GM12874 (cell line): ENCODE measurements at regions not wholly inside any gene's neighbourhood (a gene's known extent, or its start where the extent isn't known, plus 50 kb on each side); places are given as distances from the start of the nearest gene placed in this dataset.

ENCODE experiments used
- CTCF ChIP-seq: IDR thresholded peaks from 2 replicates; pipeline ENCODE4 v1.5.1; 2011; ENCODE audit warnings: low read depth, mild to moderate bottlenecking, control low read depth, low read length, moderate library complexity; ENCODE audit not compliant: insufficient read depth

DNA sequence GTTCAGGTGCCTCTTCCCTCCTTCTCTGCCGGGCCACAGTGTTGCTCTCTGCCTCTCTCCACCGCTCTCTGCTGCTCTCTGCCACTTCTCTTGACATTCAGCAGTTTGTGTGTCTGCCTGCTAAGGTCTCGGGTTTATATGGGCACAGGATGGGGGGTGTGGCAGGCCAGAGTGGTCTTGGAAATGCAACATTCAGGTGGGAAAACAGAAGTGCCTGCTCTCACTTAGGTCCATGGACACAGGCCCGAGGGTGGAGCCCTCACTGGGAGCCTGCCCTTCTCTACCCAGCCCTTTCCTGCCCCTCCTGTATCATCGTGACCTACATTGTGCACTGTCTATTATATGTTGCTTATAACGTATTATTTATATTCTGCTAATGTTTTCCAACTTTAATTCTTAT is 120.8 kb upstream of the TMEM18 start:
- TF ChIP-seq CTCF: no peak

- TF ChIP-seq CTCF: no peak
These were observed 120.3 kb upstream of the TMEM18 start for GRCh38 chr2:797556-797955.

- no peak for TF ChIP-seq CTCF
These were observed 119.2 kb upstream of the TMEM18 start for GRCh38 chr2:796141-796985.

DNA sequence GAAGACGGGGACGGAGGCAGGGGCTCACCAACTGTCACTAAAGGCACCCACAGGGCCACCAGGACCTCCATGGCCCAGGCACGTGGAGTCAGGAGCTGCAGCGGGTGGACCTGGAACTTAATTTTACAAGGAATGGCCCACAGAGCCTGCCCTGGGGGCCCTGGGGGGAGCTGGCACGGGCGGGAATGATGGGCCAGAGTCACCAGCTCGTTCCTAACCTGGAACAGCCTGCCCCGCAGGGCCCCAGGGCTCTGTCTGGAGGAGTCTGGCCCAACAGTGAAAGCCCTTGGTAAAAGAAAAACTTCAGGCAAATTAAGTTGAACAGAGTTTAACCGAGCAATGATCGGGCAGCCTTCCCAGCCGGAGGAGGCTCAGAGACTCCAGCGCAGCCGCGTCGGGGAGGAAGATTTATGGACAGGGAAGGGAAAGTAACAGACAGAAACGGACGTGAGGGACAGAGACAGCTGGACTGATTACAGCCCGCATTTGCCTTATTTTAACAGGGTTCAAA is 118.4 kb upstream of the TMEM18 start:
- no peak for TF ChIP-seq CTCF

DNA sequence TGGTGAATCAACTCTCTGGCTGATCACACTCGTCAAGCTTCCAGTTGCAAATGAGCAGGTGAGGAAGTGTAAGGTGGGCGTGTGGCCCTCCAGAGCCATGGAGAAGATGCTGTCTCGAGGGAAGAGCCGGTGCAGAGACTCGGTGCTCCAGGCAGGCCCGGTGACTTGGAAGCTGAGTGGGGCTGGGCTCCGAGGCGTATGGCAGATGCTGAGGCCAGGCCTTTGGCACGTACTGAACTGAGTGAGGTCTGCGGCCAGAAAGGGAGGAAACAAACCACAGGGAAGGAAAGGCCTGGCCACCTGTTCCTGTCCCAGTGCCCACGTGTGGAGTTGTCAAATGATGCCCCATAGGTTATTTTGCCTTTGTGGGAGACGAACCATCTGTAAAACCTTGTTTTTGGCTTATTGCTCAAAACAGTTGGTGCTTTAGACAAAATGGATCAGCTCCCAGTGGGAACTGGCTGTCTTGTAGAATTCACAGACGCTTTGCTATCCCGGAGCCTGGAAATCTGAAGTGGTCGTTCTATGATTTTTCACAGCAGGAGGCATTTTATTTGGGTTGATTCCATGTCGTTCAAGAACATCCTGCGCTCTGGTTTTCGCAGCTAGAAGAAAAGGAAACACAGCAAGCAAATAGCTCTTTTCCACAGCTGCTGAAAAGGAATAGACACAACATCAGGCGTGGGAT is 117.5 kb upstream of the TMEM18 start:
- no peak for TF ChIP-seq CTCF

DNA sequence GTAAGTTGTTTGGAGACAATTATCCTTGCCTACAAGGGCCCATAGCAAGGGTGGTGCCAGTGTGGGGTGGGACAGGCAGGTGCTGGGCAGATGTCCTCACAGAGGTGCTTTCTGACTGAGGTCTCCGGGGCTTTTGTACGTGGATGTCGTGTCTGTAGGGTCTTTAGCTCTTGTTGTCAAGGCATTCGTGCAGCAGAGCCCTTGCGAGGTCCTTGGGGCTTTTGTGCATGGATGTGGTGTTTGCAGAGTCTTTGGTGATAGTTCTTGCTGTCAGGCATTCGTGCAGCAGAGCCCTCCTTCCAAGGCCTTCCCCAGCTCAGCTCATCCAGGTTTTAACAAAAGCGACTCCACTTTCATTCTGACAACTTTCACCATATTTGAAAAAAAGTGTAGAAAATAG is 116.0 kb upstream of the TMEM18 start:
- TF ChIP-seq CTCF: no peak

- TF ChIP-seq CTCF: no peak
These were observed 115.5 kb upstream of the TMEM18 start for GRCh38 chr2:792687-793086.
